ENCODE measurements at regions not wholly inside any gene's neighbourhood (a gene's known extent, or its start where the extent isn't known, plus 50 kb on each side); places are given as distances from the start of the nearest gene placed in this dataset.
A peak's percentile ranks its signal among the peaks of the same experiment; 100 is the strongest.

DNA sequence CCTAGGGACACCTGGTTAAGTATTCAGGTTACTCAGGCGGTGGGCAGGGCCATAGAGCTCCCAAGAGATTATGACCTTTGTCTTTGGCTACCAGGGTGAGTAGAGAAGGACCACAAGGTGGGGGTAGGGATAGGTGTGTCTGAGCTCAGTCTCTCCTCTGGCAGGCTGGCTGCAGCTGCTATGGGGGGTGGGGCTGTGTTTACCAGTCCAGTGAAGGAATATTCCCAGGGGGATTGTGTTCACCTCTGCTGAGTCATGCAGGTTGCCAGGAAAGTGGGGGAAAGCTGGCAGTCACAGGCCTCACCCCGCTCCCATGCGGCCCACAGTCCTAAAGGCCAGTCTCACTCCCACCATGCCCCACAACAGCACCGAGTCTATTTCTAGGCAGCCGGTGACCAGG is 53.6 kb upstream of the POU5F2 start:
- Histone ChIP-seq H3K9me1 (ENCODE audit: control insufficient read depth, extremely low read depth, insufficient read depth, low read length) (no peaks in the 10 kb centered on the region), H4K20me1 (ENCODE audit: control insufficient read depth, extremely low read depth, insufficient read depth, low read length) (no peaks in the 10 kb centered on the region), H3K4me1 (ENCODE audit: control insufficient read depth, extremely low read depth, insufficient read depth, low read length) (peaks cover 4% of the 10 kb centered on the region), H3K27ac (ENCODE audit: control insufficient read depth, insufficient read depth, low read length) (no peak overlapping the region), H3K4me2 (ENCODE audit: control insufficient read depth, extremely low read depth, insufficient read depth, low read depth, low read length) (no peak overlapping the region), H3K36me3 (ENCODE audit: control insufficient read depth in 2 of 2, extremely low read depth in 1 of 2, insufficient read depth in 2 of 2, low read length in 2 of 2) (no peaks in the 10 kb centered on the region), H2AFZ (ENCODE audit: control insufficient read depth, low read length) (no peak overlapping the region), H3K27me3 (ENCODE audit: control insufficient read depth, extremely low read depth, insufficient read depth, low read length) (no peaks in the 10 kb centered on the region), H3K79me2 (ENCODE audit: control insufficient read depth, insufficient read depth, low read length) (no peaks in the 10 kb centered on the region), H3K9ac (ENCODE audit: control insufficient read depth, extremely low read depth, insufficient read depth, low read length) (no peak overlapping the region), H3K4me3 (ENCODE audit: control insufficient read depth in 2 of 3, extremely low read depth in 1 of 3, insufficient read depth in 2 of 3, low read depth in 1 of 3, low read length in 3 of 3) (no peak overlapping the region), H3K9me3 (ENCODE audit: control insufficient read depth, low read depth, low read length) (no peaks in the 10 kb centered on the region)
- dilution Hi-C loops (cut with MboI; ENCODE audit: extremely low pct_ligation_motif_present, low sequenced_read_pairs), result no loop called here
- DNase-seq (ENCODE audit: low read depth, low spot score), result no peak
- TF ChIP-seq, protein P1, sequence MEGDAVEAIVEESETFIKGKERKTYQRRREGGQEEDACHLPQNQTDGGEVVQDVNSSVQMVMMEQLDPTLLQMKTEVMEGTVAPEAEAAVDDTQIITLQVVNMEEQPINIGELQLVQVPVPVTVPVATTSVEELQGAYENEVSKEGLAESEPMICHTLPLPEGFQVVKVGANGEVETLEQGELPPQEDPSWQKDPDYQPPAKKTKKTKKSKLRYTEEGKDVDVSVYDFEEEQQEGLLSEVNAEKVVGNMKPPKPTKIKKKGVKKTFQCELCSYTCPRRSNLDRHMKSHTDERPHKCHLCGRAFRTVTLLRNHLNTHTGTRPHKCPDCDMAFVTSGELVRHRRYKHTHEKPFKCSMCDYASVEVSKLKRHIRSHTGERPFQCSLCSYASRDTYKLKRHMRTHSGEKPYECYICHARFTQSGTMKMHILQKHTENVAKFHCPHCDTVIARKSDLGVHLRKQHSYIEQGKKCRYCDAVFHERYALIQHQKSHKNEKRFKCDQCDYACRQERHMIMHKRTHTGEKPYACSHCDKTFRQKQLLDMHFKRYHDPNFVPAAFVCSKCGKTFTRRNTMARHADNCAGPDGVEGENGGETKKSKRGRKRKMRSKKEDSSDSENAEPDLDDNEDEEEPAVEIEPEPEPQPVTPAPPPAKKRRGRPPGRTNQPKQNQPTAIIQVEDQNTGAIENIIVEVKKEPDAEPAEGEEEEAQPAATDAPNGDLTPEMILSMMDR (optimal IDR thresholded peaks at IDR 0.05 in 1 of 3, IDR thresholded peaks at IDR 0.05 in 1 of 3, conservative IDR thresholded peaks at IDR 0.05 in 1 of 3; ENCODE audit: extremely low read depth in 1 of 3, insufficient read depth in 2 of 3, low read length in 3 of 3), result no peak
- no peak for TF ChIP-seq EZH2 (IDR thresholded peaks at IDR 0.05; ENCODE audit: low read length)
- FAIRE-seq, result no peak

DNA sequence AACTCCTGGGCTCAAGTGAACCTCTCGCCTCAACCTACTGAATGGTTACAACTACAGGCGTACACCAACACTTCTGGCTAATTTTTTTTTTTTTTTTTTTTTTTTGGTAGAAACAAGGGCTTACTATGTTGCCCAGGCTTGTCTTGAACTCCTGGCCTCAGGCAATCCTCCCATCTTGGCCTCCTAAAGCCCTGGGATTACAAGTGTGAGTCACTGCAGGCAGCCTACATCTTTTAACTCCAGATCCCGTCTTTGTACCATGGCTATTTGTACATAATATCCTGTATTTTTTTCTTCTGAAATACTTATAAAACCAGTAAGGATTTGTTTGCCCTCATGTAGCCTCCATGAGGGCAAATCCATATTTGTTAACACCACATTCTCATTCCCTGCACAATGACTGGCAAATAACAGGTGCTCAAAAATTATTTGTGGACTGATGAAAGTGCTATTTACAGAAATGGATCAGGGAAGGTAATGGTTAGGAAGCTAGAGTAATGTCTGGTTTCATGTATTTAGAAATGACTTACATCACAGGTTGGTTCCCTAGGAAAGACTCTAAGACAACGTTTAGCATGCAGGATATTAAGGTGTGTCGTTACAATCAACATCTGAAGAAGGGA is 51.9 kb upstream of the POU5F2 start:
- H3K27me3 ChIP-seq (ENCODE audit: control insufficient read depth, extremely low read depth, insufficient read depth, low read length), result no peaks in the 10 kb centered on the region
- H2AFZ ChIP-seq (ENCODE audit: control insufficient read depth, low read length), result no peak overlapping the region
- H3K27ac ChIP-seq (ENCODE audit: control insufficient read depth, insufficient read depth, low read length), result no peak overlapping the region
- H3K4me2 ChIP-seq (ENCODE audit: control insufficient read depth, extremely low read depth, insufficient read depth, low read depth, low read length), result no peak overlapping the region
- H3K9me3 ChIP-seq (ENCODE audit: control insufficient read depth, low read depth, low read length), result no peaks in the 10 kb centered on the region
- no peak overlapping the region for H3K4me3 ChIP-seq (ENCODE audit: control insufficient read depth in 2 of 3, extremely low read depth in 1 of 3, insufficient read depth in 2 of 3, low read depth in 1 of 3, low read length in 3 of 3)
- FAIRE-seq (no peak), DNase-seq (ENCODE audit: low read depth, low spot score) (peak; percentile 13)
- H3K9ac ChIP-seq (ENCODE audit: control insufficient read depth, extremely low read depth, insufficient read depth, low read length), result no peak overlapping the region
- H3K9me1 ChIP-seq (ENCODE audit: control insufficient read depth, extremely low read depth, insufficient read depth, low read length), result no peaks in the 10 kb centered on the region
- H3K4me1 ChIP-seq (ENCODE audit: control insufficient read depth, extremely low read depth, insufficient read depth, low read length), result peaks cover 9% of the 10 kb centered on the region
- H3K36me3 ChIP-seq (ENCODE audit: control insufficient read depth in 2 of 2, extremely low read depth in 1 of 2, insufficient read depth in 2 of 2, low read length in 2 of 2), result no peaks in the 10 kb centered on the region
- no peaks in the 10 kb centered on the region for H3K79me2 ChIP-seq (ENCODE audit: control insufficient read depth, insufficient read depth, low read length)
- TF ChIP-seq, protein P1 (optimal IDR thresholded peaks at IDR 0.05 in 1 of 3, IDR thresholded peaks at IDR 0.05 in 1 of 3, conservative IDR thresholded peaks at IDR 0.05 in 1 of 3; ENCODE audit: extremely low read depth in 1 of 3, insufficient read depth in 2 of 3, low read length in 3 of 3), result no peak
- no peak for TF ChIP-seq EZH2 (IDR thresholded peaks at IDR 0.05; ENCODE audit: low read length)
- no peaks in the 10 kb centered on the region for H4K20me1 ChIP-seq (ENCODE audit: control insufficient read depth, extremely low read depth, insufficient read depth, low read length)
- dilution Hi-C loops (cut with MboI; ENCODE audit: extremely low pct_ligation_motif_present, low sequenced_read_pairs), result no loop called here

Measured in keratinocyte (primary cell).